ENCODE measurements at regions not wholly inside any gene's neighbourhood (a gene's known extent, or its start where the extent isn't known, plus 50 kb on each side); places are given as distances from the start of the nearest gene placed in this dataset.
"Not testable (repeated sequence)": the region's sequence is repeated elsewhere in the genome, so short reads cannot be mapped to it uniquely, and the experiment has no call there.

DNA sequence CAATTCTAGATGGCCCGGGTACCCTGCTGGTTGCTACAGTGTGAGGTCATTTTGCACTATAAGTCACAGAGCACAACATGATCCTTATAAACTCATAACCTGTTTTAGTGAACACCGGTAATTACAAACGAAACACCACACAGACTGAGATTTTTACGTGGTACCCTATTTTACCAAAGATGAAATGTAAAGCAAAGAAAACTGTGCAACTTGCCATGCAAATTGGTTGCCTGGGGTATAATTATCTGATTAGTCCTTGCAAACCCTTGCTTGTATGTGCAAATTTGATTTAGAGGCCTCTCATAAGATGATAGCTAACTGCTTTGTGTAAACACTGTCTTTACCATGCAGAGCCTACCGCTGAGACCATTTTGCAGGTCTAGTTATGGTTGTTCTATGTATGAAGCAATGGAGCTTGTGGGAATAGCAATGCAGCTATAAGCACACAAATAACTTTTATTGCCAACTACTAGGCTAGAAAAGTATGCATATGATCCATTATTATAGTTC is 372.1 kb upstream of the FAR2 start:
- DNase-seq = no peak

DNA sequence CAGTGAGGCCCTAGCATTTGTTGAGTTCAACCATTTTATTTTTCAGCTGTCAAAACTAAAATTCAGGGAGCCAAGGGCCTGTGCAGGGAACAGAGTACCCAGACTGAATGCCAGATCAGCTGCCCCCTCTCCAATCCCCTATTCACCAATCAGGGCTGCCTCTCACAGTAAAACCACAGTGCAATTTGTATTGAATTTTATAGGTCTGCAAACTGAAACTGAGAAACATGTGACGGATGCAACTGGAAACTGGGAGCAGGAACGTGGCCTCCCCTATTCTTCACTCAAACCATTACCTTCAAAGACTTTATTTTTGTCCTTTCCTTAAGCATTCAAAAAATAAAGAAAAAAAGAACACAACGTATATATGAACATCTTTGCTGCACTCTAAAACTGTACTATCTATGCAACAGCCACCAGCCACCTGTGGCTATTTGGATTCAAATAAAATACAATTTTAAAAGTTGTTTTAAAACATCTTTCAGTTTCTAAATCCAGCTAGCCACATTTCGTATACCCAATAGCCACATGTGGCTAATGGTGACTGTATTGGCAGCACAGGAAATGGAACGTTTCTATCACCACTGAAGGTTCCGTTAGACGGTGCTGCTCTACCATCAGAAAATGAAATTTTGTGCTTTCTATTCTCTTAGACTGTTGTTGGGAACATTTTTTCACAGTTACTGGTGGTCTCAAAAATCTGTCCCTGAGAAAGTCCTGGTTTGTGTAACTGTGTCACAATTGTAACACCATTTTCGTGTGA is 371.3 kb upstream of the FAR2 start:
- no peak for DNase-seq

DNA sequence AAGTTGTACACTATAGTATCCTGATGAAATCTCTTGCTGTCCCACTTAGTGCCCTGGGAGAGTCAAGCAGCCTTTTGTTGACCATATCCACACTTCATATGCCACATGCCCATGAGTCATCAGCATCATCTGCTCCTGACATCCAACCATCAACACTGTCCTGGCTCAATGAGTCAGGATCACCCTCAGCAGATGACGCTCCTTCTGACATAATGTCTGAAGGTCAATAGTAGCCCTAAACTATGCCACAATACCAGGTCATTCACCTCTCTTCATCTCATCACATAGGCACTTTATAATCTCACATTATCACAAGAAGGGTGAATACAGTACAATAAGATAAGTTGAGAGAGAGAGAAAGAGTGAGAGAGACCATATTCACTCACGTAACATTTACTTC is 369.0 kb upstream of the FAR2 start:
- DNase-seq = no peak

GRCh38 chr12:28780960-28781359 is 368.1 kb upstream of the FAR2 start:
- DNase-seq = no peak

- no peak for DNase-seq
Observed at GRCh38 chr12:28781671-28782652, 367.1 kb upstream of the FAR2 start.

- no peak for DNase-seq
Observed at GRCh38 chr12:28782812-28783211, 366.3 kb upstream of the FAR2 start.

DNA sequence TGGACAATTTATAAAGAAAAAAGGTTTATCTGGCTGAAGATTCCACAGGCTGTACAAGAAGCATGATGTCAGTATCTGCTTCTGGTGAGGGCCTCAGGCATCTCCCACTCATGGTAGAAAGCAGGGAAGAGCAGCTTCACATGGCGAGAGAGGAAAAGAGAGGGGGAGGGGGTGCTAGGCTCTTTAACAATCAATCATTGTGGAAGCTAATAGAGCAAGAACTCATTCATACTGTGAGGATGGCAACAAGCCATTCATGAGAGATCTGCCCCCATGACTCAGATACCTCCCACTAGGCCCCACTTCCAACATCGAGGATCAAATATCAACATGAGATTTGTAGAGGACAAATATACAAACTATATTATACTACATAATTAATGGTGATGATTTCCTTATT is 361.9 kb upstream of the FAR2 start:
- no peak for DNase-seq

- DNase-seq = not testable (repeated sequence)
Observed at GRCh38 chr12:28788256-28788655, 360.8 kb upstream of the FAR2 start.

- DNase-seq = no peak
Observed at GRCh38 chr12:28793581-28794151, 355.4 kb upstream of the FAR2 start.

DNA sequence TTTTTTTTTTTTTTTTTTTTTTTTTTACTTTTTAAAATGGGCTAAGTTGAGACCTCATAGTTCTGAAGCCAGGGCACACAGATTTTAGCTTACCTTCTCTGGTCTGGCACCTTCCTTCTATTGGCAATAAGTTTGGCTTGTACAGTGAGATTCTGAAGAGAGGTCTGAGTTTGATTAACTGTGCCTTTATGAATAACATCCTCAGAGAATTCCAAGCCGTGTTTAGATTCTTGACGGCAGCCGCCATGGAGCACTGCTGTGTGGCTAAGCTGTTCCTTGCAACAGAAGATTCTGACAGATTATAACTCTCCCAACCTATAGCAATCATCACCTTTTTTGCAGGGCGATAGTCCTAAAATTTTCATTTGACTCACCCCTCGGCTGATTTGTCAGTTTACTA is 354.9 kb upstream of the FAR2 start:
- no peak for DNase-seq

DNA sequence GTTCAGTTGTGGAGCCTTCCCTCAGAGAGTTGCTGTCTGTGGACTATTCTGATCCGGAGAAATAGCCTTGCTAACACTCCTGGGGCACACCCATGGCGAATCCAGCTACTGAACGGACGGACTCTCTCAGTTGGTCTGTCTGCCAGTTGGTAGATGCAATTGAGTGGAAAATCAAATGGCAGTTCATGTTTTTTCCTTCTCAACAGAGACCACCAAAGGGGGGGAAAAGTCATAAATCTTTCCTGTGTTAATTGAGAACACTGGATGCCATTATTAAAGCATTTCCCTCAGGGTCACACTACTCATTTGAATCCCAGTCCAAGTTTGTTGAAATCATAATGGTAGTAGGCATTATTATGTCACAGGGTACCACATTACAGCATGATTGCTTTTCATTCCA is 354.3 kb upstream of the FAR2 start:
- no peak for DNase-seq

DNA sequence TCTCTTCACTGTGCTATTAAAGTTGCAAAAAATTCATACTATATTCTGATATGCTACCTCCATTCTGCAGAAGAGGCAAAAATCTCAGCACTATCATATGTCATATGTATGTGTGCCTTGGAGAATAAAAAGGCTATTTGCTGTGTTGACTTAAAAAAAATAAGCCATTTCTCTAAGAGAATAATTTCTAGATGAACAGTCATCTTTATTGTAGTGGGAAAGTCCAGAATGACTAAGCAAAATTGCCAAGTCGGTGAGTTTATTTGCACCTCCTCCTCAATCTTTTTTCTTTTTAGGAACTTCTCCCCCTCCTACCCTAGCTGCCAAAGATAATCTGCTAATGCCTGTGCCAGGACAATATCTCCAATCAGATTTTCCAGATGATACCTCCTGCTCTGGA is 353.8 kb upstream of the FAR2 start:
- no peak for DNase-seq

GRCh38 chr12:28799348-28799747 is 349.7 kb upstream of the FAR2 start:
- DNase-seq = no peak

- no peak for DNase-seq
Observed at GRCh38 chr12:28800129-28800528, 348.9 kb upstream of the FAR2 start.

DNA sequence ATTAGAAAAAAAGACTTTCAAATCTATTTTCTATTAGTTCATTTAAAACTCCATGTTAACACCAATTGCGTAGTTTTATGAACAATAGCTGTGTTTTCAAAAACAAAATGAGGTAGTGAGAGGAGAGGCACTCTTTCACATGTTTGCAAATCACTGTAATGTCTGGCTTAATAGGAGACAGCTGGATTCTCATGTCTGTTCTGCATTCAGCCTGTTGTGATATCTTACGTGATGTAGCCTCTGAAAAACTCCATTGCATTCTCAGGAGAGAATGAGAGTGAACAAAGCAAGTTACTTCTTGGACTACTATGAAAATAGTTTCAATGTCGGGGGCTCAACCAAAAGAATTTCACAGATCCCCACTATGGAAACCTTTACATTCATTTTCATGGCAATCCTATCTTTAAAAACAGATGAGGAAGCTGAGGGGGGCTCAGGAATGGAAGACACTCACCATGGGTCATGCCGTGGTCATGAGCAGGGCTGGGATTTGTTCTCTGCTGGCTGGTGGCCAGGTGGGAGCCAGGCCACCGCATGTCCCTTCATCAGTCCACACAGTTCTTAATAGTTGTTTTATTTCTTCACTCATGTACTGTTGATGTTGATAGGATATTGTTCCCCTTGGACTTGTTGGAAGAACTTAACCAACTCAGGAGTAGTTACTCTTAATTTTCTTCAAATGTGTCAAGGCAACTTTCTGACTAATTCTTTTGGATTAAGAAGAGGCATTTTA is 346.2 kb upstream of the FAR2 start:
- no peak for DNase-seq

GRCh38 chr12:28807535-28807934 is 341.5 kb upstream of the FAR2 start:
- no peak for DNase-seq

DNA sequence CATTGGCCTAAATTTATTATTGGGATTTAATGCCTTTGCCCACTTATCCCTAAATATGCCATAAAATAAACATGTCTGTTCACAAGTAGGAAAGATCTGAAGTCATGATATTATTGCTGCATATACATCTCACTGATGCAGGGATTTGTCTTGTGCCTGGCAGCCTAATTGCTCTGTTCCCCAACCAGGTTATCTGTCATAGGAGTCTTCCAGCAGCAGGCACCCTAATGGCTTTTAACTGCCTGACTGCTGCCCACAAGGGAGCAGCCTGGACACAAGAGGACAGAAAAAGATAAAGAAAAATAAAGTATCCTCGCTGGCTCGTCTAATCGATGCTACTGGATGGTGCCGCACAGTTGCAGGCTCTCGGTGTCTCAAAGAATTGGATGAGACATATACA is 337.6 kb upstream of the FAR2 start:
- DNase-seq = no peak

DNA sequence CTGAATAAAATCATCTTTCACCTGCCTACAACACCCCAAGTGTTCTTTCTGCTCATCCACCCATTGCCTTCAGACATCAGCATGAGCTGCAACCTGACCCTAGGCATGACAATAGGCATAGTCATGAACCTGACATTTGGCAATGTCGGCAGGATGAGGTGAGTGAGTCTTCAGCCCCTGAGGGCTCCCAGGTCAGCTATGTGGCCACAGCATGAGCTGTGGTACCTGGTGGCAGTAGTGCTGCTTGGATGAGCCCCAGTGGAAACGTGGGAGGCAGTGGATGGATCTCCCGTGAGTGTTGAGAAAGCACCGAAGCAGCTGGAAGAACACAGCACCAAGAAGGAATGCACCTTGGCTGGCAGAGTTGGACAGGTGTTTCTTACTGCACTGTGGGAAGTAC is 334.8 kb upstream of the FAR2 start:
- no peak for DNase-seq

GRCh38 chr12:28817524-28817923 is 331.6 kb upstream of the FAR2 start:
- no peak for DNase-seq

DNA sequence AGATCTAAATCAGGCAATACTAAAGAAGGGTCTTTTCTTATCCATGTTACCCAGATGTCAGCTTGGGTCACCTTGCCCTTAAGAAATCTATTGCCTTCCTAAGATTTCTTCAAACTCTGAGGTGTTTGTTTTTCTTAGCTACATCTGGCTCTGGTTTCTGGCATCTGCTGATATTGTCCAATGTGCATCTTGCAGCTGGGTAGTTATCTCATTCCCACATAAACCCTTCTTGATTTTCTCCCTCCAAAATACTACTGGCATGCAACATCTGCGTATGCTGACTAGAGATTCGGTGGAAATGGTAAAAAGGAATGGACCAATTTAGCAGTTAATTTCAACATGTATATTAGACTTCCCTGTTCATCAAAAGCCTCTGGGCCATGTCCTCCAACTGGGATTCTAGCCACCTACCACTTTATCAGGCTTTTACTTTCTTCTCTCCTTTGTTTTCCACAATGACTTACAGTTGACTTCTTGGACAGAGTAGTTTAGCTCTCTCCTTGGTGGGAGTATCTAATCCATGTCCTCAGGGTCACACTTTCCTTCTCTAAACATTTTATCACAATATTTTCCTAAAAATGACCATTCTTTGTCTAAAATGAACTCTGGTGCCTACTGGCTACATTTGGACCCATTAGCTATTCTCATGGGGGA is 324.8 kb upstream of the FAR2 start:
- DNase-seq = no peak

GRCh38 chr12:28824849-28825248 is 324.2 kb upstream of the FAR2 start:
- DNase-seq = no peak

DNA sequence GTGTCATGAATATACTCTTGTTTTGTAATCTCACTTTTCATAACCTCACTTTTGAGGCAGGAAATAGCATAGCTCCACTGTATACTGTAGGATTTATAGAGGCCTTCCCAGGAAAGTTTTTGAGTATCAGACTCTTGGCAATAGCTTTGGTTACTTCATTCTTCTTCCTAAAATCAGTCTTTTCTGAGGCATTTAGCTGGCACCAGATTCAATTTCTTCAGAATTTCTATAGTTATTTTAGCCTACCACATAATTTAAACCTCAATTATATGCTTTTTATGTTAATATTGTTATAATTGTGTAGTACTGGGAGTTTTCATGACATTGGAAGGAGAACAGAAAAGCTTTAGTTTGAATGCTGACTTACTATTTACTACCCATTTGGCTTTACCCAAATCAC is 322.3 kb upstream of the FAR2 start:
- DNase-seq = no peak
